Liver (tissue), 8 donors: ENCODE measurements at regions not wholly inside any gene's neighbourhood (a gene's known extent, or its start where the extent isn't known, plus 50 kb on each side); places are given as distances from the start of the nearest gene placed in this dataset.

Experiments used
- DNase-seq: peaks from one replicate; pipeline ENCODE4 v3.0.0-alpha.2; 2017; ENCODE audit warnings: low spot score
- H3K27ac ChIP-seq, 2 donors: one replicate each; pipeline ENCODE4 v1.7.0; 2013; ENCODE audit warnings: inconsistent platforms in 2 of 2, low read length in 2 of 2, control low read depth in 1 of 2, low read depth in 1 of 2, mild to moderate bottlenecking in 1 of 2
- H3K27me3 ChIP-seq, 4 donors: one replicate each; pipeline versions ENCODE4 v1.6.1 to v1.7.0; 2013; ENCODE audit warnings: low read length in 3 of 4, inconsistent platforms in 1 of 4, mild to moderate bottlenecking in 1 of 4, moderate library complexity in 1 of 4; ENCODE audit not compliant: control insufficient read depth in 4 of 4, insufficient read depth in 4 of 4
- H3K36me3 ChIP-seq, 4 donors: one replicate each; pipeline versions ENCODE4 v1.6.1 to v1.7.0; 2013; ENCODE audit warnings: low read length in 3 of 4, mild to moderate bottlenecking in 3 of 4, low read depth in 1 of 4, moderate library complexity in 1 of 4; ENCODE audit not compliant: control insufficient read depth in 4 of 4, insufficient read depth in 3 of 4
- H3K4me1 ChIP-seq, 4 donors: one replicate each; pipeline versions ENCODE4 v1.6.1 to v1.7.0; 2013; ENCODE audit warnings: low read length in 3 of 4, mild to moderate bottlenecking in 3 of 4, moderate library complexity in 1 of 4; ENCODE audit not compliant: control insufficient read depth in 4 of 4, insufficient read depth in 4 of 4
- H3K4me3 ChIP-seq, 3 donors: one replicate each; pipeline versions ENCODE4 v1.6.1 to v1.7.0; 2013; ENCODE audit warnings: low read length in 3 of 3, control low read depth in 1 of 3, low read depth in 1 of 3, mild to moderate bottlenecking in 1 of 3
- H3K9ac ChIP-seq, 2 donors: one replicate each; pipeline ENCODE4 v1.7.0; 2013; ENCODE audit warnings: low read length in 2 of 2, mild to moderate bottlenecking in 2 of 2, moderate library complexity in 2 of 2, control low read depth in 1 of 2, low read depth in 1 of 2
- H3K9me3 ChIP-seq, 4 donors: one replicate each; pipeline versions ENCODE4 v1.6.1 to v1.7.0; 2013; ENCODE audit warnings: low read length in 3 of 4; ENCODE audit not compliant: control insufficient read depth in 4 of 4
- ATF3 ChIP-seq: IDR thresholded peaks from 2 replicates; pipeline ENCODE4 v1.6.1; 2016; ENCODE audit warnings: antibody characterized with exemption
- CTCF ChIP-seq: fragments of 150-350 bp; IDR thresholded peaks from 2 replicates; pipeline ENCODE4 v1.5.1; 2017; ENCODE audit warnings: improper control_type of control experiment, low read depth, low read length; ENCODE audit not compliant: missing input control
- EGR1 ChIP-seq, 2 donors: IDR thresholded peaks; 2 replicates each; pipeline ENCODE4 v1.6.1; 2016 to 2018; ENCODE audit warnings: antibody characterized with exemption in 2 of 2, low read depth in 2 of 2
- FOXA1 ChIP-seq: IDR thresholded peaks from 2 replicates; pipeline ENCODE4 v1.6.1; 2016; ENCODE audit warnings: antibody characterized with exemption
- FOXA2 ChIP-seq: IDR thresholded peaks from 2 replicates; pipeline ENCODE4 v1.6.1; 2016; ENCODE audit warnings: antibody characterized with exemption
- GABPA ChIP-seq, 2 donors: IDR thresholded peaks in 1 of 2; conservative IDR thresholded peaks in 1 of 2; 2 replicates each; pipeline ENCODE4 v1.6.1; 2016; ENCODE audit warnings: antibody characterized with exemption in 2 of 2, mild to moderate bottlenecking in 1 of 2, moderate library complexity in 1 of 2
- HNF4A ChIP-seq, 2 donors: conservative IDR thresholded peaks; 2 replicates each; pipeline ENCODE4 v1.6.1; 2016; ENCODE audit warnings: antibody characterized with exemption in 2 of 2, mild to moderate bottlenecking in 2 of 2
- HNF4G ChIP-seq: IDR thresholded peaks from 2 replicates; pipeline ENCODE4 v1.6.1; 2016; ENCODE audit warnings: antibody characterized with exemption
- JUND ChIP-seq, 2 donors: IDR thresholded peaks; 2 replicates each; pipeline ENCODE4 v1.6.1; 2016; ENCODE audit warnings: antibody characterized with exemption in 2 of 2
- MAX ChIP-seq: IDR thresholded peaks from 2 replicates; pipeline ENCODE4 v1.6.1; 2016; ENCODE audit warnings: antibody characterized with exemption
- NR2F2 ChIP-seq: IDR thresholded peaks from 2 replicates; pipeline ENCODE4 v1.6.1; 2016; ENCODE audit warnings: antibody characterized with exemption
- RAD21 ChIP-seq, 2 donors: IDR thresholded peaks; 2 replicates each; pipeline ENCODE4 v1.6.1; 2016; ENCODE audit warnings: antibody characterized with exemption in 2 of 2, mild to moderate bottlenecking in 2 of 2
- REST ChIP-seq: IDR thresholded peaks from 2 replicates; pipeline ENCODE4 v1.6.1; 2016; ENCODE audit warnings: antibody characterized with exemption, mild to moderate bottlenecking
- RXRA ChIP-seq, 2 donors: IDR thresholded peaks; 2 replicates each; pipeline ENCODE4 v1.6.1; 2017 to 2018; ENCODE audit warnings: antibody characterized with exemption in 2 of 2, mild to moderate bottlenecking in 1 of 2
- SP1 ChIP-seq: IDR thresholded peaks from 2 replicates; pipeline ENCODE4 v1.6.1; 2018; ENCODE audit warnings: antibody characterized with exemption, mild to moderate bottlenecking
- TAF1 ChIP-seq: conservative IDR thresholded peaks from 2 replicates; pipeline ENCODE4 v1.6.1; 2016; ENCODE audit warnings: antibody characterized with exemption, mild to moderate bottlenecking
- YY1 ChIP-seq: IDR thresholded peaks from 2 replicates; pipeline ENCODE4 v1.6.1; 2016; ENCODE audit warnings: antibody characterized with exemption, mild to moderate bottlenecking
- ZBTB33 ChIP-seq: IDR thresholded peaks from 2 replicates; pipeline ENCODE4 v1.6.1; 2016; ENCODE audit warnings: antibody characterized with exemption
- WGBS: extraction: QIAGEN DNeasy Blood & Tissue Kit; methylation state at CpG from one replicate; pipeline ENCODE4 v1.1.7; 2013; 5-methylcytosine and 5-hydroxymethylcytosine counted together
- donor health status: healthy.
- donor health status: healthy.
- donor health status: healthy.
- donor health status: healthy.
- donor health status: healthy.

GRCh38 chr1:17893891-17894631, 138.9 kb downstream of the ACTL8 start:
- no peaks in the 10 kb centered on the region for H3K4me1 ChIP-seq
- H3K27me3 ChIP-seq, result peaks cover 0 to 11% (median 0%) of the 10 kb centered on the region in 4 donors
- WGBS, result 77% methylated on average over 12 of the region's 12 CpGs
- H3K9me3 ChIP-seq, result no peaks in the 10 kb centered on the region
- no peak overlapping the region for H3K27ac ChIP-seq
- no peak for DNase-seq
- no peak overlapping the region for H3K9ac ChIP-seq
- TF ChIP-seq TAF1, result no peak
- no peak for TF ChIP-seq HNF4A (conservative IDR thresholded peaks at IDR 0.05)
- TF ChIP-seq ZBTB33, result no peak
- TF ChIP-seq ATF3, result no peak
- no peak for TF ChIP-seq RXRA (IDR thresholded peaks at IDR 0.05)
- no peak for TF ChIP-seq FOXA2
- TF ChIP-seq HNF4G, result no peak
- TF ChIP-seq RAD21 (IDR thresholded peaks at IDR 0.05), result no peak
- no peak for TF ChIP-seq CTCF
- TF ChIP-seq EGR1 (IDR thresholded peaks at IDR 0.05; ENCODE audit: low read depth in 2 of 2), result no peak
- no peaks in the 10 kb centered on the region for H3K36me3 ChIP-seq
- H3K4me3 ChIP-seq, result no peak overlapping the region

- no peaks in the 10 kb centered on the region for H3K9me3 ChIP-seq
- H3K36me3 ChIP-seq, result no peaks in the 10 kb centered on the region
- H3K9ac ChIP-seq, result no peak overlapping the region
- DNase-seq, result no peak
- H3K27me3 ChIP-seq, result peaks cover 0 to 11% (median 0%) of the 10 kb centered on the region in 4 donors
- H3K4me3 ChIP-seq, result no peak overlapping the region
- 67% methylated on average over 4 of the region's 4 CpGs for WGBS
- no peaks in the 10 kb centered on the region for H3K4me1 ChIP-seq
- TF ChIP-seq FOXA1, result no peak
- TF ChIP-seq MAX, result no peak
- TF ChIP-seq REST, result no peak
- no peak for TF ChIP-seq NR2F2
- no peak for TF ChIP-seq EGR1 (IDR thresholded peaks at IDR 0.05; ENCODE audit: low read depth in 2 of 2)
- TF ChIP-seq HNF4G, result no peak
- no peak for TF ChIP-seq GABPA (IDR thresholded peaks at IDR 0.05 in 1 of 2, conservative IDR thresholded peaks at IDR 0.05 in 1 of 2)
- TF ChIP-seq TAF1, result no peak
- TF ChIP-seq JUND (IDR thresholded peaks at IDR 0.05), result no peak
- TF ChIP-seq RAD21 (IDR thresholded peaks at IDR 0.05), result no peak
- no peak for TF ChIP-seq SP1
- TF ChIP-seq ATF3, result no peak
- TF ChIP-seq ZBTB33, result no peak
- TF ChIP-seq YY1, result no peak
- no peak overlapping the region for H3K27ac ChIP-seq
These were observed 140.3 kb downstream of the ACTL8 start for GRCh38 chr1:17895401-17895800.
